ENCODE measurements at regions not wholly inside any gene's neighbourhood (a gene's known extent, or its start where the extent isn't known, plus 50 kb on each side); places are given as distances from the start of the nearest gene placed in this dataset.

- no peaks in the 10 kb centered on the region for H3K4me1 Mint-ChIP-seq (ENCODE audit: low read depth)
- no peak for TF ChIP-seq CTCF (IDR thresholded peaks at IDR 0.05)
- no peaks in the 10 kb centered on the region for H3K36me3 Mint-ChIP-seq (ENCODE audit: low read depth)
- H3K4me3 Mint-ChIP-seq (ENCODE audit: unreplicated experiment) = no peak overlapping the region
- H3K27me3 Mint-ChIP-seq (ENCODE audit: low read depth) = peaks cover 6% of the 10 kb centered on the region
- H3K27ac Mint-ChIP-seq (ENCODE audit: unreplicated experiment) = no peak overlapping the region
- H3K9me3 Mint-ChIP-seq (ENCODE audit: low read depth) = no peaks in the 10 kb centered on the region
- no peak for DNase-seq (ENCODE audit: low spot score)
Measured at GRCh38 chr7:24419511-24419910, 135.5 kb downstream of the NPY start.

- no peaks in the 10 kb centered on the region for H3K36me3 Mint-ChIP-seq (ENCODE audit: low read depth)
- H3K9me3 Mint-ChIP-seq (ENCODE audit: low read depth) = no peaks in the 10 kb centered on the region
- no peak overlapping the region for H3K27ac Mint-ChIP-seq (ENCODE audit: unreplicated experiment)
- TF ChIP-seq CTCF (IDR thresholded peaks at IDR 0.05) = no peak
- peaks cover 9% of the 10 kb centered on the region for H3K27me3 Mint-ChIP-seq (ENCODE audit: low read depth)
- DNase-seq (ENCODE audit: low spot score) = no peak
- no peaks in the 10 kb centered on the region for H3K4me1 Mint-ChIP-seq (ENCODE audit: low read depth)
- H3K4me3 Mint-ChIP-seq (ENCODE audit: unreplicated experiment) = no peak overlapping the region
Measured at GRCh38 chr7:24422441-24423010, 138.5 kb downstream of the NPY start.

GRCh38 chr7:24425664-24426063 is 141.7 kb downstream of the NPY start:
- Mint-ChIP-seq H3K4me1 (ENCODE audit: low read depth) (no peaks in the 10 kb centered on the region), H3K9me3 (ENCODE audit: low read depth) (no peaks in the 10 kb centered on the region), H3K27ac (ENCODE audit: unreplicated experiment) (no peak overlapping the region), H3K36me3 (ENCODE audit: low read depth) (no peaks in the 10 kb centered on the region), H3K4me3 (ENCODE audit: unreplicated experiment) (no peak overlapping the region), H3K27me3 (ENCODE audit: low read depth) (peaks cover 13% of the 10 kb centered on the region)
- no peak for TF ChIP-seq CTCF (IDR thresholded peaks at IDR 0.05)
- DNase-seq (ENCODE audit: low spot score) = no peak

- no peaks in the 10 kb centered on the region for H3K36me3 Mint-ChIP-seq (ENCODE audit: low read depth)
- H3K27ac Mint-ChIP-seq (ENCODE audit: unreplicated experiment) = no peak overlapping the region
- peaks cover 13% of the 10 kb centered on the region for H3K27me3 Mint-ChIP-seq (ENCODE audit: low read depth)
- no peak overlapping the region for H3K4me3 Mint-ChIP-seq (ENCODE audit: unreplicated experiment)
- TF ChIP-seq CTCF (IDR thresholded peaks at IDR 0.05) = no peak
- H3K9me3 Mint-ChIP-seq (ENCODE audit: low read depth) = no peaks in the 10 kb centered on the region
- no peak for DNase-seq (ENCODE audit: low spot score)
- H3K4me1 Mint-ChIP-seq (ENCODE audit: low read depth) = no peaks in the 10 kb centered on the region
Measured at GRCh38 chr7:24427048-24427447, 143.1 kb downstream of the NPY start.

- peaks cover 13% of the 10 kb centered on the region for H3K27me3 Mint-ChIP-seq (ENCODE audit: low read depth)
- H3K27ac Mint-ChIP-seq (ENCODE audit: unreplicated experiment) = no peak overlapping the region
- no peak for TF ChIP-seq CTCF (IDR thresholded peaks at IDR 0.05)
- no peaks in the 10 kb centered on the region for H3K36me3 Mint-ChIP-seq (ENCODE audit: low read depth)
- DNase-seq (ENCODE audit: low spot score) = no peak
- H3K4me3 Mint-ChIP-seq (ENCODE audit: unreplicated experiment) = no peak overlapping the region
- no peaks in the 10 kb centered on the region for H3K4me1 Mint-ChIP-seq (ENCODE audit: low read depth)
- no peaks in the 10 kb centered on the region for H3K9me3 Mint-ChIP-seq (ENCODE audit: low read depth)
Measured at GRCh38 chr7:24428676-24429075, 144.6 kb upstream of the PALS2 start.

Data from chondrocyte (in vitro differentiated cells).